22Rv1 (cell line): ENCODE measurements at regions not wholly inside any gene's neighbourhood (a gene's known extent, or its start where the extent isn't known, plus 50 kb on each side); places are given as distances from the start of the nearest gene placed in this dataset.

Experiments
- ZFX ChIP-seq: fragments of 450-650 bp; IDR thresholded peaks from 2 replicates; pipeline ENCODE4 v1.6.1; 2017; ENCODE audit warnings: antibody characterized with exemption, borderline replicate concordance
- TF ChIP-seq, protein P1 (sequence below): fragments of 450-650 bp; IDR thresholded peaks from 2 replicates; pipeline ENCODE4 v1.5.1; 2017; ENCODE audit warnings: mild to moderate bottlenecking

DNA sequence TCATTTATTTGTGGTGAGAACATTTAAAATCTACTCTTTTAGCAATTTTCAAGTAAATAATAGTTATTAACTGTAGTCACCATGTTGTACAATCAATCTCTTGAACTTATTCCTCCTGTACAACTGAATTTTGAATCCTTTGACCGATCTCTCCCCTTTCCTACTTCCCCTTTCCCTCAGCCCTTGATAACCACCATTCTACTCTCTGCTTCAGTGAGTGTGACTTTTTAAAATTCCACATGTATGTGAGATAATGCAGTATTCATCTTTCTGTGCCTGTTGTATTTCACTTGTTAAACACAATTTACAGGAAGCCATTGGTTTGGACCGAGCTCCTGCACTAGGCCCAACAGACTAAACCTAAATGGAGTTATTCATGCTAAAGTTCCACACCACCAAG is 458.9 kb upstream of the PDE3A start:
- TF ChIP-seq, protein P1, sequence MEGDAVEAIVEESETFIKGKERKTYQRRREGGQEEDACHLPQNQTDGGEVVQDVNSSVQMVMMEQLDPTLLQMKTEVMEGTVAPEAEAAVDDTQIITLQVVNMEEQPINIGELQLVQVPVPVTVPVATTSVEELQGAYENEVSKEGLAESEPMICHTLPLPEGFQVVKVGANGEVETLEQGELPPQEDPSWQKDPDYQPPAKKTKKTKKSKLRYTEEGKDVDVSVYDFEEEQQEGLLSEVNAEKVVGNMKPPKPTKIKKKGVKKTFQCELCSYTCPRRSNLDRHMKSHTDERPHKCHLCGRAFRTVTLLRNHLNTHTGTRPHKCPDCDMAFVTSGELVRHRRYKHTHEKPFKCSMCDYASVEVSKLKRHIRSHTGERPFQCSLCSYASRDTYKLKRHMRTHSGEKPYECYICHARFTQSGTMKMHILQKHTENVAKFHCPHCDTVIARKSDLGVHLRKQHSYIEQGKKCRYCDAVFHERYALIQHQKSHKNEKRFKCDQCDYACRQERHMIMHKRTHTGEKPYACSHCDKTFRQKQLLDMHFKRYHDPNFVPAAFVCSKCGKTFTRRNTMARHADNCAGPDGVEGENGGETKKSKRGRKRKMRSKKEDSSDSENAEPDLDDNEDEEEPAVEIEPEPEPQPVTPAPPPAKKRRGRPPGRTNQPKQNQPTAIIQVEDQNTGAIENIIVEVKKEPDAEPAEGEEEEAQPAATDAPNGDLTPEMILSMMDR, result no peak
- TF ChIP-seq ZFX, result no peak
